Osteoblast (primary cell): ENCODE measurements at regions not wholly inside any gene's neighbourhood (a gene's known extent, or its start where the extent isn't known, plus 50 kb on each side); places are given as distances from the start of the nearest gene placed in this dataset.
"Not testable (repeated sequence)": the region's sequence is repeated elsewhere in the genome, so short reads cannot be mapped to it uniquely, and the experiment has no call there.

Experiments
- DNase-seq: peaks from one replicate; pipeline ENCODE4 v3.0.0; 2011; ENCODE audit warnings: low spot score, mixed read lengths; ENCODE audit not compliant: insufficient read length; ENCODE audit errors: missing footprints
- H2AFZ ChIP-seq: 2 replicates; pipeline ENCODE4 v1.6.0; 2011; ENCODE audit warnings: mild to moderate bottlenecking, low read length
- H3K27ac ChIP-seq: 2 replicates; pipeline ENCODE4 v1.5.1; 2011; ENCODE audit warnings: mild to moderate bottlenecking, low read depth, low read length, moderate library complexity
- H3K27me3 ChIP-seq: 2 replicates; pipeline ENCODE4 v1.6.0; 2012; ENCODE audit warnings: mild to moderate bottlenecking, control low read depth, inconsistent platforms, low read length, moderate library complexity; ENCODE audit not compliant: insufficient read depth
- H3K36me3 ChIP-seq: 2 replicates; pipeline ENCODE4 v1.5.1; 2011; ENCODE audit warnings: mild to moderate bottlenecking, low read length, control low read depth, moderate library complexity; ENCODE audit not compliant: insufficient read depth
- H3K4me1 ChIP-seq: 2 replicates; pipeline ENCODE4 v1.5.1; 2011; ENCODE audit warnings: mild to moderate bottlenecking, low read length, control low read depth, moderate library complexity; ENCODE audit not compliant: insufficient read depth
- H3K4me2 ChIP-seq: 2 replicates; pipeline ENCODE4 v1.6.0; 2011; ENCODE audit warnings: mild to moderate bottlenecking, low read length; ENCODE audit not compliant: insufficient read depth
- H3K4me3 ChIP-seq: fragments of 200-600 bp; sonication (generic); 3 replicates; pipeline ENCODE4 v1.5.1; 2012; ENCODE audit warnings: mild to moderate bottlenecking, low read length, inconsistent platforms; ENCODE audit not compliant: insufficient read depth
- H3K79me2 ChIP-seq: 2 replicates; pipeline ENCODE4 v1.6.0; 2012; ENCODE audit warnings: mild to moderate bottlenecking, low read length, control low read depth, inconsistent platforms; ENCODE audit not compliant: insufficient read depth
- H3K9me3 ChIP-seq: 2 replicates; pipeline ENCODE4 v1.5.1; 2011; ENCODE audit warnings: low read depth, low read length, control low read depth
- H4K20me1 ChIP-seq: 2 replicates; pipeline ENCODE4 v1.6.0; 2012; ENCODE audit warnings: mild to moderate bottlenecking, low read length, control low read depth; ENCODE audit not compliant: insufficient read depth
- TF ChIP-seq, protein P1 (sequence below): IDR thresholded peaks from 2 replicates; pipeline ENCODE4 v1.5.1; 2011; ENCODE audit warnings: mild to moderate bottlenecking, low read depth, low read length, moderate library complexity; ENCODE audit errors: extremely low read depth

DNA sequence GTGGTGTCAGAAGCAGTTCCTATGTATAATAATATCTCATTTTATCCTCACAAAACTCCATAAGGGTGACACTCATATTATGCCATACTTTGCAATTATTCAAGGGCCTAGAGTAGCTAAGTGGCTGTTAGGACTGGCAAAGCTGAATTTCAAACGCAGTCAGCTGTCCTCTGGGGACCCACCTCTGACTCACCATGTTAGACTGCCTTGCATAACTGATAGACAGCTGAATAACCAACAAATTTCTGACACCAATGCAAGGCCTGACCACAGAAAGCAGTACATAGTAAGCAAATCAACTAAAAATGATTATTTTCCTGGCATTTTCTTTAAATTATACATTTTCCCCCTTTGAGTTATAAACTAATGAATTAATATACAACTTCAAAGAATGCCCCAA lies 251.6 kb upstream of the PTGER4 start:
- Histone ChIP-seq H3K36me3 (no peaks in the 10 kb centered on the region), H3K4me1 (no peaks in the 10 kb centered on the region), H3K9me3 (no peaks in the 10 kb centered on the region), H3K79me2 (no peaks in the 10 kb centered on the region), H3K27me3 (no peaks in the 10 kb centered on the region), H3K27ac (no peak overlapping the region), H2AFZ (no peak overlapping the region), H3K4me3 (no peak overlapping the region), H3K4me2 (no peak overlapping the region), H4K20me1 (no peaks in the 10 kb centered on the region)
- DNase-seq, result peak; percentile 44
- TF ChIP-seq, protein P1, sequence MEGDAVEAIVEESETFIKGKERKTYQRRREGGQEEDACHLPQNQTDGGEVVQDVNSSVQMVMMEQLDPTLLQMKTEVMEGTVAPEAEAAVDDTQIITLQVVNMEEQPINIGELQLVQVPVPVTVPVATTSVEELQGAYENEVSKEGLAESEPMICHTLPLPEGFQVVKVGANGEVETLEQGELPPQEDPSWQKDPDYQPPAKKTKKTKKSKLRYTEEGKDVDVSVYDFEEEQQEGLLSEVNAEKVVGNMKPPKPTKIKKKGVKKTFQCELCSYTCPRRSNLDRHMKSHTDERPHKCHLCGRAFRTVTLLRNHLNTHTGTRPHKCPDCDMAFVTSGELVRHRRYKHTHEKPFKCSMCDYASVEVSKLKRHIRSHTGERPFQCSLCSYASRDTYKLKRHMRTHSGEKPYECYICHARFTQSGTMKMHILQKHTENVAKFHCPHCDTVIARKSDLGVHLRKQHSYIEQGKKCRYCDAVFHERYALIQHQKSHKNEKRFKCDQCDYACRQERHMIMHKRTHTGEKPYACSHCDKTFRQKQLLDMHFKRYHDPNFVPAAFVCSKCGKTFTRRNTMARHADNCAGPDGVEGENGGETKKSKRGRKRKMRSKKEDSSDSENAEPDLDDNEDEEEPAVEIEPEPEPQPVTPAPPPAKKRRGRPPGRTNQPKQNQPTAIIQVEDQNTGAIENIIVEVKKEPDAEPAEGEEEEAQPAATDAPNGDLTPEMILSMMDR, result no peak

DNA sequence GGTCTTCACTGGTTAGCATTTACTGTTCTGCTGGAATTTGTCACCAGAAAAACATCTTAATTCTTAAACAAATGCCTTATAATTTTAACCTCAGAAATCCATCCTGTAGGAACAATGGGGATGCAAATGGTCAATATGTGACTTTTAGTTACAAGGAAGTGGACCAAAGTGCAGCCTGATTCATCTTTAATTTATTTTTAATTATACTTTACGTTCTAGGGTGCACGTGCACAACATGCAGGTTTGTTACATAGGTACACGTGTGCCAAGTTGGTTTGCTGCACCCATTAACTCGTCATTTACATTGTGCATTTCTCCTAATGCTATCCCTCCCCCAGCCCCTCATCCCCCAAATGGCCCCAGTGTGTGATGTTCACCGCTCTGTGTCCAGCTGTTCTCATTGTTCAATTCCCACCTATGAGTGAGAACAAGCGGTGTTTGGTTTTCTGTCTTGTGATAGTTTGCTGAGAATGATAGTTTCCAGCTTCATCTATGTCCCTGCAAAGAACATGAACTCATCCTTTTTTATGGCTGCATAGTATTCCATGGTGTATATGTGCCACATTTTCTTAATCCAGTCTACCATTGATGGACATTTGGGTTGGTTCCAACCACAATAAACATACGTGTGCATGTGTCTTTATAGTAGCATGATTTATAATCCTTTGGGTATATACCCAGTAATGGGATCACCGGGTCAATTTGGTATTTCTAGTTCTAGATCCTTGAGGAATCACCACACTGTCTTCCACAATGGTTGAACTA lies 262.5 kb upstream of the PTGER4 start:
- not testable (repeated sequence) for H3K79me2 ChIP-seq, H3K36me3 ChIP-seq, H3K27ac ChIP-seq, DNase-seq, H3K27me3 ChIP-seq, H3K9me3 ChIP-seq, H2AFZ ChIP-seq, H4K20me1 ChIP-seq, H3K4me2 ChIP-seq, H3K4me3 ChIP-seq, H3K4me1 ChIP-seq

DNA sequence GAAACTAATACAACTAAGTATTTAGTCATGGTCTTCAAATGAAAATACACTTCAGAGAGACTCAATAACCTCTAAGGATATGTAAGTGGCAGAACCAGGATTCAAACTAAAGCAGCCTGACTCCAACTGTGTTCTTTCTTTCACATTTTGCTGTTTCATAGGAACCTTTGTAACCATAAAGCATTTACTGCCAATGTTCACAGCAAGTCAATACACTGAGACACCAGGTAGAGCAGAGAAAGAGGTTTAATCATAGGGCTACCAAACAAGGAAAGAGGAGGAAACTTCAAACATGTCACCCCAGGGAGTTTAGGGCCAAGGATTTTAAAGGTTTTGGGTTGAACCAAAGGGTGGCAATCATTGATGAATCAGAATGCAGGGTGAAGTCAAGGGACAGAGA lies 263.1 kb upstream of the PTGER4 start:
- no peak overlapping the region for H3K4me3 ChIP-seq
- TF ChIP-seq, protein P1, result no peak
- DNase-seq, result no peak
- H3K4me2 ChIP-seq, result no peak overlapping the region
- H3K36me3 ChIP-seq, result no peaks in the 10 kb centered on the region
- H3K27ac ChIP-seq, result no peak overlapping the region
- no peaks in the 10 kb centered on the region for H3K4me1 ChIP-seq
- no peaks in the 10 kb centered on the region for H3K27me3 ChIP-seq
- H2AFZ ChIP-seq, result no peak overlapping the region
- H3K9me3 ChIP-seq, result no peaks in the 10 kb centered on the region
- H4K20me1 ChIP-seq, result no peaks in the 10 kb centered on the region
- no peaks in the 10 kb centered on the region for H3K79me2 ChIP-seq

DNA sequence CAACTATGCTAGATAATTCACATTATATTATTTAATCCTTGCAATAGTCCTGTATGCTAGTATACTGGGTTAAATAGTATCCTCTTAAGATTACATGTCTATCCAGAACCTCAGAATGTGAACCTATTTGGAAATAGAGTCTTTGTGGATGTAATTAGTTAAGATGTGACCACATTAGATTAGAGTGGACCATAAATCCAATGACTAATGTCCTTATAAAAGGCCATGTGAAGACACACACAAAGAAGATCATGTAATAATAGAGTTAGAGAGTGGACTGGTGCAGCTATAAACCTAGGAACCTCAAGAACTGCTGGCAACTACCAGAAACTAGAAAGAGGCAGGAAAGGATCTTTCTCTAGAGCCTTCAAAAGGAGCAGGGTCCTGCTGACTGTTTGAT lies 263.6 kb upstream of the PTGER4 start:
- TF ChIP-seq, protein P1, result no peak
- H3K36me3 ChIP-seq, result no peaks in the 10 kb centered on the region
- no peak overlapping the region for H3K4me3 ChIP-seq
- peaks cover 2% of the 10 kb centered on the region for H3K4me1 ChIP-seq
- H4K20me1 ChIP-seq, result no peaks in the 10 kb centered on the region
- no peak overlapping the region for H2AFZ ChIP-seq
- no peaks in the 10 kb centered on the region for H3K27me3 ChIP-seq
- H3K9me3 ChIP-seq, result no peaks in the 10 kb centered on the region
- H3K27ac ChIP-seq, result no peak overlapping the region
- H3K79me2 ChIP-seq, result no peaks in the 10 kb centered on the region
- H3K4me2 ChIP-seq, result no peak overlapping the region
- DNase-seq, result no peak
